HG02885 (cell line): ENCODE measurements at regions not wholly inside any gene's neighbourhood (a gene's known extent, or its start where the extent isn't known, plus 50 kb on each side); places are given as distances from the start of the nearest gene placed in this dataset.
A peak's percentile ranks its signal among the peaks of the same experiment; 100 is the strongest.

Experiments
- ATAC-seq: cut with Tn5 transposase; IDR thresholded peaks from one replicate; pipeline ENCODE4 v1.9.1; 2021; ENCODE audit warnings: mild to moderate bottlenecking; ENCODE audit not compliant: unreplicated experiment, poor library complexity

GRCh38 chr18:41842886-41843285, 112.1 kb upstream of the PIK3C3 start:
- ATAC-seq: no peak

GRCh38 chr18:41829647-41830516, 125.2 kb upstream of the PIK3C3 start:
- ATAC-seq: no peak

GRCh38 chr18:41828137-41828536, 126.9 kb upstream of the PIK3C3 start:
- no peak for ATAC-seq

GRCh38 chr18:41820784-41821183, 134.2 kb upstream of the PIK3C3 start:
- peak; percentile 62 for ATAC-seq

- ATAC-seq: peak; percentile 32
Measured at GRCh38 chr18:41818381-41819355, 136.4 kb upstream of the PIK3C3 start.

- ATAC-seq: no peak
Measured at GRCh38 chr18:41814651-41815050, 140.4 kb upstream of the PIK3C3 start.

GRCh38 chr18:41809652-41810051, 145.4 kb upstream of the PIK3C3 start:
- ATAC-seq: no peak

GRCh38 chr18:41805341-41805740, 149.7 kb upstream of the PIK3C3 start:
- no peak for ATAC-seq

- ATAC-seq: no peak
Measured at GRCh38 chr18:41798879-41799278, 156.2 kb upstream of the PIK3C3 start.

- ATAC-seq: no peak
Measured at GRCh38 chr18:41790687-41791086, 164.3 kb upstream of the PIK3C3 start.

- ATAC-seq: no peak
Measured at GRCh38 chr18:41789001-41789400, 166.0 kb upstream of the PIK3C3 start.

- no peak for ATAC-seq
Measured at GRCh38 chr18:41783879-41784278, 171.2 kb upstream of the PIK3C3 start.

- ATAC-seq: peak; percentile 72
Measured at GRCh38 chr18:41783065-41783818, 171.8 kb upstream of the PIK3C3 start.

- no peak for ATAC-seq
Measured at GRCh38 chr18:41771973-41772372, 183.1 kb upstream of the PIK3C3 start.

- ATAC-seq: no peak
Measured at GRCh38 chr18:41769265-41769664, 185.8 kb upstream of the PIK3C3 start.

GRCh38 chr18:41768467-41768866, 186.6 kb upstream of the PIK3C3 start:
- ATAC-seq: no peak

GRCh38 chr18:41767960-41768359, 187.1 kb upstream of the PIK3C3 start:
- ATAC-seq: peak; percentile 50

- ATAC-seq: peak; percentile 20
Measured at GRCh38 chr18:41765460-41765859, 189.6 kb upstream of the PIK3C3 start.

GRCh38 chr18:41763361-41763760, 191.7 kb upstream of the PIK3C3 start:
- no peak for ATAC-seq

GRCh38 chr18:41761333-41762018, 193.6 kb upstream of the PIK3C3 start:
- ATAC-seq: no peak
